ENCODE measurements at regions not wholly inside any gene's neighbourhood (a gene's known extent, or its start where the extent isn't known, plus 50 kb on each side); places are given as distances from the start of the nearest gene placed in this dataset.

- DNase-seq (ENCODE audit: low spot score) = no peak
Observed at GRCh38 chr2:235141411-235142128, 189.8 kb downstream of the SH3BP4 start.

GRCh38 chr2:235142601-235143000 lies 190.8 kb downstream of the SH3BP4 start:
- no peak for DNase-seq (ENCODE audit: low spot score)

- DNase-seq (ENCODE audit: low spot score) = no peak
Observed at GRCh38 chr2:235143789-235144188, 192.0 kb downstream of the SH3BP4 start.

GRCh38 chr2:235144291-235144690 lies 192.5 kb downstream of the SH3BP4 start:
- no peak for DNase-seq (ENCODE audit: low spot score)

- DNase-seq (ENCODE audit: low spot score) = no peak
Observed at GRCh38 chr2:235146206-235146605, 194.4 kb downstream of the SH3BP4 start.

GRCh38 chr2:235146871-235147565 lies 195.2 kb downstream of the SH3BP4 start:
- DNase-seq (ENCODE audit: low spot score) = no peak

- DNase-seq (ENCODE audit: low spot score) = no peak
Observed at GRCh38 chr2:235148201-235149170, 196.7 kb downstream of the SH3BP4 start.

GRCh38 chr2:235149240-235149659 lies 197.4 kb downstream of the SH3BP4 start:
- peak; percentile 59 for DNase-seq (ENCODE audit: low spot score)

GRCh38 chr2:235149736-235150135 lies 197.9 kb downstream of the SH3BP4 start:
- no peak for DNase-seq (ENCODE audit: low spot score)

GRCh38 chr2:235151152-235151551 lies 199.3 kb downstream of the SH3BP4 start:
- no peak for DNase-seq (ENCODE audit: low spot score)

GRCh38 chr2:235155163-235155562 lies 203.3 kb downstream of the SH3BP4 start:
- DNase-seq (ENCODE audit: low spot score) = no peak

- DNase-seq (ENCODE audit: low spot score) = no peak
Observed at GRCh38 chr2:235156055-235156454, 204.2 kb downstream of the SH3BP4 start.

- no peak for DNase-seq (ENCODE audit: low spot score)
Observed at GRCh38 chr2:235157746-235158482, 206.1 kb downstream of the SH3BP4 start.

GRCh38 chr2:235160281-235160810 lies 208.5 kb downstream of the SH3BP4 start:
- no peak for DNase-seq (ENCODE audit: low spot score)

GRCh38 chr2:235161565-235161964 lies 209.7 kb downstream of the SH3BP4 start:
- DNase-seq (ENCODE audit: low spot score) = no peak

GRCh38 chr2:235162082-235162836 lies 210.4 kb downstream of the SH3BP4 start:
- DNase-seq (ENCODE audit: low spot score) = peak; percentile 32

GRCh38 chr2:235162837-235163197 lies 211.0 kb downstream of the SH3BP4 start:
- no peak for DNase-seq (ENCODE audit: low spot score)

GRCh38 chr2:235165136-235165535 lies 213.3 kb downstream of the SH3BP4 start:
- no peak for DNase-seq (ENCODE audit: low spot score)

- no peak for DNase-seq (ENCODE audit: low spot score)
Observed at GRCh38 chr2:235165631-235166030, 213.8 kb downstream of the SH3BP4 start.

GRCh38 chr2:235168174-235168979 lies 216.6 kb downstream of the SH3BP4 start:
- no peak for DNase-seq (ENCODE audit: low spot score)
